Liver (tissue), 8 donors: ENCODE measurements at regions not wholly inside any gene's neighbourhood (a gene's known extent, or its start where the extent isn't known, plus 50 kb on each side); places are given as distances from the start of the nearest gene placed in this dataset.

Experiments used
- DNase-seq: peaks from one replicate; pipeline ENCODE4 v3.0.0-alpha.2; 2017; ENCODE audit warnings: low spot score
- H3K27ac ChIP-seq, 2 donors: one replicate each; pipeline ENCODE4 v1.7.0; 2013; ENCODE audit warnings: inconsistent platforms in 2 of 2, low read length in 2 of 2, control low read depth in 1 of 2, low read depth in 1 of 2, mild to moderate bottlenecking in 1 of 2
- H3K27me3 ChIP-seq, 4 donors: one replicate each; pipeline versions ENCODE4 v1.6.1 to v1.7.0; 2013; ENCODE audit warnings: low read length in 3 of 4, inconsistent platforms in 1 of 4, mild to moderate bottlenecking in 1 of 4, moderate library complexity in 1 of 4; ENCODE audit not compliant: control insufficient read depth in 4 of 4, insufficient read depth in 4 of 4
- H3K36me3 ChIP-seq, 4 donors: one replicate each; pipeline versions ENCODE4 v1.6.1 to v1.7.0; 2013; ENCODE audit warnings: low read length in 3 of 4, mild to moderate bottlenecking in 3 of 4, low read depth in 1 of 4, moderate library complexity in 1 of 4; ENCODE audit not compliant: control insufficient read depth in 4 of 4, insufficient read depth in 3 of 4
- H3K4me1 ChIP-seq, 4 donors: one replicate each; pipeline versions ENCODE4 v1.6.1 to v1.7.0; 2013; ENCODE audit warnings: low read length in 3 of 4, mild to moderate bottlenecking in 3 of 4, moderate library complexity in 1 of 4; ENCODE audit not compliant: control insufficient read depth in 4 of 4, insufficient read depth in 4 of 4
- H3K4me3 ChIP-seq, 3 donors: one replicate each; pipeline versions ENCODE4 v1.6.1 to v1.7.0; 2013; ENCODE audit warnings: low read length in 3 of 3, control low read depth in 1 of 3, low read depth in 1 of 3, mild to moderate bottlenecking in 1 of 3
- H3K9ac ChIP-seq, 2 donors: one replicate each; pipeline ENCODE4 v1.7.0; 2013; ENCODE audit warnings: low read length in 2 of 2, mild to moderate bottlenecking in 2 of 2, moderate library complexity in 2 of 2, control low read depth in 1 of 2, low read depth in 1 of 2
- H3K9me3 ChIP-seq, 4 donors: one replicate each; pipeline versions ENCODE4 v1.6.1 to v1.7.0; 2013; ENCODE audit warnings: low read length in 3 of 4; ENCODE audit not compliant: control insufficient read depth in 4 of 4
- EGR1 ChIP-seq, 2 donors: IDR thresholded peaks; 2 replicates each; pipeline ENCODE4 v1.6.1; 2016 to 2018; ENCODE audit warnings: antibody characterized with exemption in 2 of 2, low read depth in 2 of 2
- FOXA1 ChIP-seq: IDR thresholded peaks from 2 replicates; pipeline ENCODE4 v1.6.1; 2016; ENCODE audit warnings: antibody characterized with exemption
- FOXA2 ChIP-seq: IDR thresholded peaks from 2 replicates; pipeline ENCODE4 v1.6.1; 2016; ENCODE audit warnings: antibody characterized with exemption
- HNF4A ChIP-seq, 2 donors: conservative IDR thresholded peaks; 2 replicates each; pipeline ENCODE4 v1.6.1; 2016; ENCODE audit warnings: antibody characterized with exemption in 2 of 2, mild to moderate bottlenecking in 2 of 2
- HNF4G ChIP-seq: IDR thresholded peaks from 2 replicates; pipeline ENCODE4 v1.6.1; 2016; ENCODE audit warnings: antibody characterized with exemption
- JUND ChIP-seq, 2 donors: IDR thresholded peaks; 2 replicates each; pipeline ENCODE4 v1.6.1; 2016; ENCODE audit warnings: antibody characterized with exemption in 2 of 2
- NR2F2 ChIP-seq: IDR thresholded peaks from 2 replicates; pipeline ENCODE4 v1.6.1; 2016; ENCODE audit warnings: antibody characterized with exemption
- RAD21 ChIP-seq, 2 donors: IDR thresholded peaks; 2 replicates each; pipeline ENCODE4 v1.6.1; 2016; ENCODE audit warnings: antibody characterized with exemption in 2 of 2, mild to moderate bottlenecking in 2 of 2
- RXRA ChIP-seq, 2 donors: IDR thresholded peaks; 2 replicates each; pipeline ENCODE4 v1.6.1; 2017 to 2018; ENCODE audit warnings: antibody characterized with exemption in 2 of 2, mild to moderate bottlenecking in 1 of 2
- SP1 ChIP-seq: IDR thresholded peaks from 2 replicates; pipeline ENCODE4 v1.6.1; 2018; ENCODE audit warnings: antibody characterized with exemption, mild to moderate bottlenecking
- TAF1 ChIP-seq: conservative IDR thresholded peaks from 2 replicates; pipeline ENCODE4 v1.6.1; 2016; ENCODE audit warnings: antibody characterized with exemption, mild to moderate bottlenecking
- YY1 ChIP-seq: IDR thresholded peaks from 2 replicates; pipeline ENCODE4 v1.6.1; 2016; ENCODE audit warnings: antibody characterized with exemption, mild to moderate bottlenecking
- WGBS: extraction: QIAGEN DNeasy Blood & Tissue Kit; methylation state at CpG from one replicate; pipeline ENCODE4 v1.1.7; 2013; 5-methylcytosine and 5-hydroxymethylcytosine counted together
- TF ChIP-seq, protein P1 (sequence below): IDR thresholded peaks from 2 replicates; pipeline ENCODE4 v1.6.1; 2016; ENCODE audit warnings: antibody characterized with exemption
- TF ChIP-seq, protein P2 (sequence below): fragments of 150-350 bp; IDR thresholded peaks from 2 replicates; pipeline ENCODE4 v1.5.1; 2017; ENCODE audit warnings: improper control_type of control experiment, low read depth, low read length; ENCODE audit not compliant: missing input control
- TF ChIP-seq, protein P3 (sequence below): IDR thresholded peaks from 2 replicates; pipeline ENCODE4 v1.6.1; 2016; ENCODE audit warnings: antibody characterized with exemption
- TF ChIP-seq, protein P4 (sequence below): IDR thresholded peaks from 2 replicates; pipeline ENCODE4 v1.6.1; 2016; ENCODE audit warnings: antibody characterized with exemption
- donor health status: healthy.
- donor health status: healthy.
- donor health status: healthy.
- donor health status: healthy.
- donor health status: healthy.

DNA sequence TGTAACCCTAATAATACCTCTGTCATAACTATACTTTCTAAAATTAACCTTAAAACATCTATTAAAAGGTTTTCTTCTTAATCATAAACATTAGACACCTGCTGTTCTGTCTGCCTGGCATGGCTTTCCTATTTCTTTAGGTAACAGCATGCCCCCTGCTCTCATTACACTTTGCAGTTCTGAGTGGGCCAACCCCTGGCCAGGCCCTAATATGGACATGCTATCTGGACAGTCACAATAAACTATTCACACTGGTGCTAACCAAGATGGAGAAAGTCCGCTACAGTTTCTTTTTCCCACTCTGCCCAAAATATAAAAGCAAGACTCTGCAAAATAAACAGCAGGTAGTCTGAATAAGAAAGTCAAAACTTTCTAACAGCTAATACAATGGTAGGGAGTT lies 84.0 kb downstream of the ELAPOR2 start:
- Histone ChIP-seq H3K4me3 (no peak overlapping the region), H3K27ac (no peak overlapping the region), H3K27me3 (peaks cover 0 to 2% (median 0%) of the 10 kb centered on the region in 4 donors), H3K36me3 (no peaks in the 10 kb centered on the region), H3K9me3 (no peaks in the 10 kb centered on the region), H3K4me1 (no peaks in the 10 kb centered on the region), H3K9ac (no peak overlapping the region)
- no peak for DNase-seq
- no peak for TF ChIP-seq EGR1 (IDR thresholded peaks at IDR 0.05; ENCODE audit: low read depth in 2 of 2)
- no peak for TF ChIP-seq FOXA1
- TF ChIP-seq, protein P1, sequence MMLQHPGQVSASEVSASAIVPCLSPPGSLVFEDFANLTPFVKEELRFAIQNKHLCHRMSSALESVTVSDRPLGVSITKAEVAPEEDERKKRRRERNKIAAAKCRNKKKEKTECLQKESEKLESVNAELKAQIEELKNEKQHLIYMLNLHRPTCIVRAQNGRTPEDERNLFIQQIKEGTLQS, result no peak
- TF ChIP-seq, protein P2, sequence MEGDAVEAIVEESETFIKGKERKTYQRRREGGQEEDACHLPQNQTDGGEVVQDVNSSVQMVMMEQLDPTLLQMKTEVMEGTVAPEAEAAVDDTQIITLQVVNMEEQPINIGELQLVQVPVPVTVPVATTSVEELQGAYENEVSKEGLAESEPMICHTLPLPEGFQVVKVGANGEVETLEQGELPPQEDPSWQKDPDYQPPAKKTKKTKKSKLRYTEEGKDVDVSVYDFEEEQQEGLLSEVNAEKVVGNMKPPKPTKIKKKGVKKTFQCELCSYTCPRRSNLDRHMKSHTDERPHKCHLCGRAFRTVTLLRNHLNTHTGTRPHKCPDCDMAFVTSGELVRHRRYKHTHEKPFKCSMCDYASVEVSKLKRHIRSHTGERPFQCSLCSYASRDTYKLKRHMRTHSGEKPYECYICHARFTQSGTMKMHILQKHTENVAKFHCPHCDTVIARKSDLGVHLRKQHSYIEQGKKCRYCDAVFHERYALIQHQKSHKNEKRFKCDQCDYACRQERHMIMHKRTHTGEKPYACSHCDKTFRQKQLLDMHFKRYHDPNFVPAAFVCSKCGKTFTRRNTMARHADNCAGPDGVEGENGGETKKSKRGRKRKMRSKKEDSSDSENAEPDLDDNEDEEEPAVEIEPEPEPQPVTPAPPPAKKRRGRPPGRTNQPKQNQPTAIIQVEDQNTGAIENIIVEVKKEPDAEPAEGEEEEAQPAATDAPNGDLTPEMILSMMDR, result no peak
- no peak for TF ChIP-seq SP1
- TF ChIP-seq RAD21 (IDR thresholded peaks at IDR 0.05), result no peak
- no peak for TF ChIP-seq TAF1
- TF ChIP-seq YY1, result no peak
- 95% methylated on average over 1 of the region's 1 CpG for WGBS

DNA sequence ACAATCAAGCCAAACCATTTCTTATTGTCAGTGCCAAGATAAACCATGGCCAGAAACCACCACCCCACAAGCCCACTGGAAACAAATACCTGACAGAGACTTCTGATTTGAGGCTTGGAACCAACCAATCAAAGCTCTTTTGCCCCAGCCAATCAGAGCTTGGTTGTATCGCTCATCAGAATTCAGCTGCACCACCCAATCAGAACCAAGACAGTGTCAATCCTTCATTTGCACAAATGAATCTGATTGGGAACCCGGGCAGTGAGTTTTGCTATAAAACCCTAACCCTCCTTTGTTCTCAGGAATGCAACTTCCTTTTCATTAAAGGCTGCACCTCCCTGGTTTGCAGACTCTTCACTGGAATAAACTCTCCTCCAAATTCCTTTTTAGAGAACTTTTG lies 87.4 kb downstream of the ELAPOR2 start:
- H3K9ac ChIP-seq, result no peak overlapping the region
- WGBS, result 89% methylated on average over 2 of the region's 2 CpGs
- H3K27ac ChIP-seq, result no peak overlapping the region
- no peaks in the 10 kb centered on the region for H3K4me1 ChIP-seq
- no peak for DNase-seq
- no peaks in the 10 kb centered on the region for H3K9me3 ChIP-seq
- TF ChIP-seq, protein P3, sequence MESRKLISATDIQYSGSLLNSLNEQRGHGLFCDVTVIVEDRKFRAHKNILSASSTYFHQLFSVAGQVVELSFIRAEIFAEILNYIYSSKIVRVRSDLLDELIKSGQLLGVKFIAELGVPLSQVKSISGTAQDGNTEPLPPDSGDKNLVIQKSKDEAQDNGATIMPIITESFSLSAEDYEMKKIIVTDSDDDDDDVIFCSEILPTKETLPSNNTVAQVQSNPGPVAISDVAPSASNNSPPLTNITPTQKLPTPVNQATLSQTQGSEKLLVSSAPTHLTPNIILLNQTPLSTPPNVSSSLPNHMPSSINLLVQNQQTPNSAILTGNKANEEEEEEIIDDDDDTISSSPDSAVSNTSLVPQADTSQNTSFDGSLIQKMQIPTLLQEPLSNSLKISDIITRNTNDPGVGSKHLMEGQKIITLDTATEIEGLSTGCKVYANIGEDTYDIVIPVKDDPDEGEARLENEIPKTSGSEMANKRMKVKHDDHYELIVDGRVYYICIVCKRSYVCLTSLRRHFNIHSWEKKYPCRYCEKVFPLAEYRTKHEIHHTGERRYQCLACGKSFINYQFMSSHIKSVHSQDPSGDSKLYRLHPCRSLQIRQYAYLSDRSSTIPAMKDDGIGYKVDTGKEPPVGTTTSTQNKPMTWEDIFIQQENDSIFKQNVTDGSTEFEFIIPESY, result no peak
- no peak for TF ChIP-seq YY1
- no peak for TF ChIP-seq SP1
- no peak for TF ChIP-seq FOXA2
- no peak for TF ChIP-seq HNF4G
- TF ChIP-seq TAF1, result no peak
- TF ChIP-seq, protein P2, result no peak
- TF ChIP-seq, protein P4, sequence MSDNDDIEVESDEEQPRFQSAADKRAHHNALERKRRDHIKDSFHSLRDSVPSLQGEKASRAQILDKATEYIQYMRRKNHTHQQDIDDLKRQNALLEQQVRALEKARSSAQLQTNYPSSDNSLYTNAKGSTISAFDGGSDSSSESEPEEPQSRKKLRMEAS, result no peak
- no peak for TF ChIP-seq RXRA (IDR thresholded peaks at IDR 0.05)
- no peak for TF ChIP-seq HNF4A (conservative IDR thresholded peaks at IDR 0.05)
- TF ChIP-seq JUND (IDR thresholded peaks at IDR 0.05), result no peak
- TF ChIP-seq NR2F2, result no peak
- no peak for TF ChIP-seq EGR1 (IDR thresholded peaks at IDR 0.05; ENCODE audit: low read depth in 2 of 2)
- peaks cover 0 to 2% (median 0%) of the 10 kb centered on the region in 4 donors for H3K27me3 ChIP-seq
- H3K4me3 ChIP-seq, result no peak overlapping the region
- H3K36me3 ChIP-seq, result no peaks in the 10 kb centered on the region
